ENCODE measurements at regions not wholly inside any gene's neighbourhood (a gene's known extent, or its start where the extent isn't known, plus 50 kb on each side); places are given as distances from the start of the nearest gene placed in this dataset.
"Not testable (repeated sequence)": the region's sequence is repeated elsewhere in the genome, so short reads cannot be mapped to it uniquely, and the experiment has no call there.

GRCh38 chr13:59320021-59320420, 843.7 kb downstream of the DIAPH3 start:
- H3K27ac Mint-ChIP-seq: peak overlapping the region; percentile 70; the same call in 1 of the 2 replicates
- peak overlapping the region; percentile 84 for H2AFZ ChIP-seq
- H3K79me2 ChIP-seq (replicated peaks; ENCODE audit: insufficient read depth): no peaks in the 10 kb centered on the region
- no peaks in the 10 kb centered on the region for H3K27me3 Mint-ChIP-seq (ENCODE audit: insufficient read depth, low read depth, poor library complexity)
- peaks cover 15% of the 10 kb centered on the region for H3K4me1 Mint-ChIP-seq
- no peak overlapping the region for H3K4me3 Mint-ChIP-seq
- no peaks in the 10 kb centered on the region for H3K9me2 ChIP-seq (ENCODE audit: insufficient read depth)
- no peaks in the 10 kb centered on the region for H3K36me3 ChIP-seq (ENCODE audit: insufficient read depth)
- H3K36me3 Mint-ChIP-seq (ENCODE audit: low read depth): no peaks in the 10 kb centered on the region
- ATAC-seq (no peak), DNase-seq (ENCODE audit: low spot score) (no peak)
- H3K27me3 ChIP-seq (ENCODE audit: insufficient read depth): no peaks in the 10 kb centered on the region
- no peak overlapping the region for H3K4me2 ChIP-seq
- no peaks in the 10 kb centered on the region; the same call in 2 of the 3 replicates for H3K9me3 Mint-ChIP-seq
- H3F3A ChIP-seq (replicated peaks; ENCODE audit: low read depth): no peaks in the 10 kb centered on the region
- TF ChIP-seq EZH2 (IDR thresholded peaks at IDR 0.05; ENCODE audit: low read depth, unreplicated experiment) (no peak), CTCF (conservative IDR thresholded peaks at IDR 0.05; ENCODE audit: low read depth in 2 of 2) (no peak), ZNF114 (CRISPR knock-in tag; IDR thresholded peaks at IDR 0.05) (no peak), ETS1 (IDR thresholded peaks at IDR 0.05) (no peak)
- H3K27ac ChIP-seq (ENCODE audit: low read depth): no peak overlapping the region
- H3K4me1 ChIP-seq (ENCODE audit: insufficient read depth): peaks cover 12% of the 10 kb centered on the region
- H4K20me1 ChIP-seq (replicated peaks; ENCODE audit: insufficient read depth): no peaks in the 10 kb centered on the region
- H3K4me3 ChIP-seq: no peak overlapping the region

- H3K4me3 Mint-ChIP-seq; H3K36me3 Mint-ChIP-seq (ENCODE audit: low read depth); H3K27me3 ChIP-seq (ENCODE audit: insufficient read depth); H3K4me3 ChIP-seq; H3K4me2 ChIP-seq; ATAC-seq; H3K27ac Mint-ChIP-seq; H4K20me1 ChIP-seq (replicated peaks; ENCODE audit: insufficient read depth); H2AFZ ChIP-seq; H3F3A ChIP-seq (replicated peaks; ENCODE audit: low read depth); H3K79me2 ChIP-seq (replicated peaks; ENCODE audit: insufficient read depth); H3K9me2 ChIP-seq (ENCODE audit: insufficient read depth); H3K27ac ChIP-seq (ENCODE audit: low read depth); H3K27me3 Mint-ChIP-seq (ENCODE audit: insufficient read depth, low read depth, poor library complexity); H3K9me3 Mint-ChIP-seq; H3K36me3 ChIP-seq (ENCODE audit: insufficient read depth); H3K4me1 Mint-ChIP-seq; H3K4me1 ChIP-seq (ENCODE audit: insufficient read depth); DNase-seq (ENCODE audit: low spot score): not testable (repeated sequence)
Measured at GRCh38 chr13:59324401-59324800, 839.3 kb downstream of the DIAPH3 start.

- DNase-seq (ENCODE audit: low spot score) (no peak), ATAC-seq (no peak)
- Histone ChIP-seq H3K36me3 (ENCODE audit: insufficient read depth) (no peaks in the 10 kb centered on the region), H3K4me2 (no peak overlapping the region), H3K79me2 (replicated peaks; ENCODE audit: insufficient read depth) (no peaks in the 10 kb centered on the region), H3K4me1 (ENCODE audit: insufficient read depth) (no peaks in the 10 kb centered on the region), H3K9me2 (ENCODE audit: insufficient read depth) (no peaks in the 10 kb centered on the region), H3K27ac (ENCODE audit: low read depth) (no peak overlapping the region), H3K27me3 (ENCODE audit: insufficient read depth) (no peaks in the 10 kb centered on the region), H4K20me1 (replicated peaks; ENCODE audit: insufficient read depth) (no peaks in the 10 kb centered on the region), H2AFZ (no peak overlapping the region), H3F3A (replicated peaks; ENCODE audit: low read depth) (no peaks in the 10 kb centered on the region), H3K4me3 (no peak overlapping the region)
- Mint-ChIP-seq H3K36me3 (ENCODE audit: low read depth) (no peaks in the 10 kb centered on the region), H3K4me3 (no peak overlapping the region), H3K27ac (no peak overlapping the region), H3K4me1 (no peaks in the 10 kb centered on the region), H3K9me3 (no peaks in the 10 kb centered on the region; the same call in 2 of the 3 replicates), H3K27me3 (ENCODE audit: insufficient read depth, low read depth, poor library complexity) (no peaks in the 10 kb centered on the region)
- no peak for TF ChIP-seq ZNF462 (CRISPR knock-in tag; IDR thresholded peaks at IDR 0.05)
Measured at GRCh38 chr13:59326717-59327116, 837.0 kb downstream of the DIAPH3 start.

All from GM23338 (cell line).